ENCODE measurements at regions not wholly inside any gene's neighbourhood (a gene's known extent, or its start where the extent isn't known, plus 50 kb on each side); places are given as distances from the start of the nearest gene placed in this dataset.

DNA sequence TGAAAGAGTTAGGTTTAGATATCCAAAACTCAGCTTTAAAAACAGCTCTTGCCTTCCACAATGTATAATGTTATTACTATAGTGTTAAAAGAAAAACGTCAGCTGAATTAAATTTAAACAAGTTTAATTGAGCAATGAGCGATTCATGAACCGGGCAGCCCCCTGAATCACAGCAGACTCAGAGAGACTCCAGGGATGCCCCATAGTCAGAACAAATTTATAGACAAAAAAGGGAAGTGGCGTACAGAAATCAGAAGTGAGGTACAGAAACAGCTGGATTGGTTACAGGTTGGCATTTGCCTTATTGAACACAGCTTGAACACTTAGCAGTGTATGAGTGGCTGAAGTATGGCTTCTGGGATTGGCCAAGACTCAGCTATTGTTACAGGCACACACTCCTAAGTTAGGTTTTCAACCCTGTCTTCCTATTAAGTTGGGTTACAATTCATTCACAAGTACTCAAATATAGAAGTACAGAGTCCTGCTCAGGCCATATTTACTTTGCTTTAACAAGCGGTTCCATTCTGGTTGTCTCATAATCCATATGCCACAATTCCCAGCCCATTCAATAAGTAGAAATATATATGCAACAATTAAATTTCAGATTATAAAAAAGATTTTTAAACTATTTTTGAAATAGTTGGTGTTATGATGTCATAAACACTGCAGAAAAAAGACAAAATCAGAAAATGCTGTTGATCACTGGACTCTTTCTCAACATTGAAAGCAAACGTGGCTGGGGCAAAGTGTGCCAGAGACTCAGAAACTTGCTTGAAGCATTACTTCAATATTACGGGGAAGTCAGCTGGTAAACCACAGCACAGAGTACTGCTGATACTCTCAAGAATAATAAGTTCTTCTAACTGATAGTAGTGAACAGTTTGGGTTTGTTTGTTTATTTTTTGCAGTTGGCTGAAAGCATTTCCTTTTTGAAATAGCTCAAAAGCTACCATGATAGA, 459.7 kb downstream of the RAB28 start:
- no peak for DNase-seq

- DNase-seq: no peak
Observed at GRCh38 chr4:13007802-13008470, 476.2 kb downstream of the RAB28 start.

GRCh38 chr4:12993923-12994322, 490.2 kb downstream of the RAB28 start:
- no peak for DNase-seq

DNA sequence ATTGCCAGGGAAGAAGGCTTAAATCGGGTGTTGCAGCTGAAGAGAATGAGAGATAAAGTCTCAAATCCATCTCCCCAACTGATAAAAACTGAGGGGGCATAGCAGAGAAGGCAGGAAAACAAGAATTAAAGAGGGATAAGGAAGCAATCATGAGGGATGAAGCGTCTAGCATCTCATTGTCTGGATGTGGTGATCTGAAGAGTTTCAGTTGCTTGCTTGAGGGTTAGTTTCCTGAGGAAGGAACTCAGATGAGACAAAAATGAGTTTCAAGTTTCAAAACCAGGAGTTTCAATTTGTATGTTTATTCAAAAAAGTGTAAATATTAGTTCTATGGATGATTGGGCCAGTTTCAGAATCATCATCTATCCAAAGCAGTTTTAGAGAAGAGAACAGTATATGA, 496.9 kb downstream of the RAB28 start:
- no peak for DNase-seq

DNA sequence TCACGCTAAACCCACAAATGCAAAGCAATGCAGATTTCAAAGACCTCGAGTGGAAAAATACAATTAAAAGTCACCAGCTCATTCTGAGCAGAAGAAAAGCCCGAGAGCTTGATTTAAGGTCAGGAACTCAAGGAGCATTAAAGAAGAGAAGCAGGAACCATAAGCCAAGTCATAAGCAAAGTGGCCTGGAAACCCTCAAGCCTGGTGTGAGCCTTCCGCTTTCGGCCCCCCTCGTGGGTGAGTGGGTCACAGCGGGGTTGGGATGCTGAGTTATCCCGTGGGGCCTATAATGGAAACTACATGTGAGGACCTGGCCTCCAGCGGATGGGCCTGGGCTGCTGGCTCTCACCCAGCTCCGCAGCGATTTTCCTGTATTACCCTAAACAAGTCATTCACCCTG, 504.3 kb downstream of the RAB28 start:
- DNase-seq: no peak

DNA sequence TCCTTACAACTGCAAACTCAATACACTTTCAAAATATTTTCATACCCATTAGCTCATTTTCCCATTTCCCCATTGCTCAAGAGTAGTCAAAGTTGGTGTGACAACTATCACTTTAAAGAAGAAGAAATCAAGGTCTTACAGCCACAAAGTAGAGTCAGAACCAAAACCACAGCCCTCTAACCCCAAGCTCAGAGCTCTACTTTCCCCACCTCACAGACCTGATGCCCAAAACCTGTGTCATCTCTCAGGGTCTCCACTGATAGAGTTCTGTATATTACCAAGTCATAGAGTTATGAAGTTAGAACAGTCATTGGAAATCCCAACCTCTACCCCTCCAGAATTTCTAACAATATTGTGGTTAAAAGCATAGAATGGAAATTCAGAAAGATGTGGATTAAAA, 505.8 kb downstream of the RAB28 start:
- no peak for DNase-seq

- DNase-seq: no peak
Observed at GRCh38 chr4:12975511-12975910, 508.6 kb downstream of the RAB28 start.

DNA sequence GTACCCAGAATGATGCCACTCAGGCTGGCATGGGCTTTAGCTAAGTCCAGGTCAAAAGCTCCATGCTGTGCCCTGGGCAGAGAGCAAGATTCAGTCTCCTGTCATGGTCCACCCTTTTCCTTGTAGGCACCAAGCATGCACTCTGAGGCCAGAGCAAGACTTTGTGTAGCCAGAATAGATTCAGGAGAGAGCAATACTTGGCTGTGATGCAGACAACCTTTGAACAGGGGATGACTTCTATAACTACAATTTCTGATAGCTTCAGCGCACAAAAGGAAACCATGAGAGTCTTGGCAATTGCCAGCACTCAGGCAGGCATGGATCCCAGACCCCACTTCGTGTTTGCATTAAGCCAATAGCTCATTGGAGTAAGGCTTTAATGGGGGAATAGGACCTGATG, 510.6 kb downstream of the RAB28 start:
- no peak for DNase-seq

DNA sequence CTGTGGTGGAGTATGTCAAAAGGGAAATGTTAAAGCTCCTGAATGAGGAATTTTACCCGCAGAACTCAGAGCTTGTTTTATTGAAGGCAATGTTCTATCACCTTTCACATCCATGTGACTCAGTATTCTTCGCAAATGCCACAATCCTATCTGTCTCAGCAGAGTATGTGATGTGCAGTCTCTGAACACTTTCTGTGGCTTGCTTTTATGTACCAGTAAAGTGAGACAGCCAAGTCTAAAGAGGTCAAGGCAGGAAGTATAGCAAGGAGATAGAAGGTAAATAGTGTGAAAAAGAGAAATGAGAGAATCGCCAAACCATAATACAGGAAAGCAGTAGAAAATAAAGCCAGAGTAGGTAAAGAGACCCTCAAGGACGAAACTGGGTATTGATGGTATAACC, 515.8 kb downstream of the RAB28 start:
- no peak for DNase-seq

- DNase-seq: no peak
Observed at GRCh38 chr4:12966726-12967125, 517.4 kb downstream of the RAB28 start.

DNA sequence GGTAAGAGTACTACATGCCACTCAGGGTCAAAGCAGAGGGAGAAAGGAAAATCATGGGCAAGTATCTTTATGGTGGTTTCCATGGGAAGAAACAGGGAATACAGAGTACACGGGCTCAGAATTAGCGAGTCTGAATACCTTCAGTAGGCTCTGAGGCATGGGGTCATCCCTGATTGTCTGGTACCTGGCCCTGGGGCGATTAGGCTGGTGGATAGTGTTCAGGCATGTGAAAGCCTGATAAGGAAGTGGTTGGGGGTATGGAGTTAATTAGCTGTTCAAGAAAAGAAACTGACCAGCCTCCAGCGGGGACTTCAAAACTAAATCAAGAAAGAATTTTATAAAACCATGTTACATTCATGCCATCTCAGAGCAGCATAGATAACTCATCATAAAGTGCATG, 518.8 kb downstream of the RAB28 start:
- no peak for DNase-seq

GRCh38 chr4:12963912-12964311, 520.2 kb downstream of the RAB28 start:
- DNase-seq: no peak

DNA sequence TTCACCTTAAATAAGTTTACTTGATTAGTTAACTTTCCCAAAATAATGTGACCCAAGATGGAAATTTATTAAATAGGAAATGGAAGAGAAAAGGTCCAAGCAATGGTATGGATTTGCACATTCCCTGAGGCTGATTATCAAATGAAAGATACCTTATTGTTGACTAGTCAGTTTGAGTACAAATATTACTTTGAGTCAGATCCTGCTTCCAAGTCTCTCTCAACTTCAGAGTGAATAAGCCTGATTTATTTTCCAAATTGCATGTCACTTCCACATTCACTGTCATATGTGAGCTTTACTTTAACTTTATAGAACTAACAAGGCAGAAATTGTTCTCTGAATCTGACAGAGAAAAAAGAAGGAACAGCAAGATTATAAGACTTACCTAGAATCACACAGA, 520.8 kb downstream of the RAB28 start:
- no peak for DNase-seq

- DNase-seq: no peak
Observed at GRCh38 chr4:12961713-12962112, 522.4 kb downstream of the RAB28 start.

GRCh38 chr4:12958436-12958835, 525.7 kb downstream of the RAB28 start:
- DNase-seq: no peak

- DNase-seq: no peak
Observed at GRCh38 chr4:12957108-12957507, 527.0 kb downstream of the RAB28 start.

DNA sequence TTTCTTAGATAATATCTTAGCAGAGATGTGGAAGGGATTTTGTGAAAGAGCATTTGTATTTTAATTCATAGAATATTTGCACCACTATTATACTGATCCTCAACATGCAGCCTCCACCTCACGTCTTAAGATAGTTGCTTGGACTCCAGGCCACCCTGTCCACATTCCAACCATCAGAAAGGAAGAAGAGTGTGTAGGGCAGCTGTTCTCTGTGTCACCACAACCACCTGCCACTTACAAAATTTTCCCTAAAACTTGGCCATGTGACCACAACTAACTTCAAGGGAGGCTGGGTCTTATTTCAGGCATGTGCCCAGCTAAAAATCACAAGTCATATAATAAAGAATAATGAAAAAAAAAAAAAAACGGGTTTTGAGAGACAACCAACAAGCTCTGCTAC, 528.1 kb downstream of the RAB28 start:
- DNase-seq: no peak

GRCh38 chr4:12949719-12950490, 534.2 kb downstream of the RAB28 start:
- DNase-seq: no peak

DNA sequence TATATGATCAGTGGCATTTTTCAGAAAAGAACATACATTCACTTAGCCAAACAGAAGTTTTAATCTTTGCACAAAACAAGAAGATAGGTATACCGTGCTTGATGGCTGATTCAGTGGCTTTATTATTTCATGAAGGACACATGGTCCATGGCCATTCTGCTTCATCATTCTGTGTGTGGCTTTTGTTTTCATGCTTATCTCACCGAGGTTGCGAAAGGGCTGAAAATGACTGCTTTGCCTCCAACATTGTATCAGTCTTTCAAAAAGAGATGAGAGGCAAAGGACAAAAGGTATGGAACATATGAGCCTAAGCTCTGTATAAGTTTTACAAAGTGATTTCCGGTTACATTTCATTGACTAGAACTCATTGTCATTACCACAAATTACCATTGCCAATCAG, 541.1 kb downstream of the RAB28 start:
- no peak for DNase-seq

DNA sequence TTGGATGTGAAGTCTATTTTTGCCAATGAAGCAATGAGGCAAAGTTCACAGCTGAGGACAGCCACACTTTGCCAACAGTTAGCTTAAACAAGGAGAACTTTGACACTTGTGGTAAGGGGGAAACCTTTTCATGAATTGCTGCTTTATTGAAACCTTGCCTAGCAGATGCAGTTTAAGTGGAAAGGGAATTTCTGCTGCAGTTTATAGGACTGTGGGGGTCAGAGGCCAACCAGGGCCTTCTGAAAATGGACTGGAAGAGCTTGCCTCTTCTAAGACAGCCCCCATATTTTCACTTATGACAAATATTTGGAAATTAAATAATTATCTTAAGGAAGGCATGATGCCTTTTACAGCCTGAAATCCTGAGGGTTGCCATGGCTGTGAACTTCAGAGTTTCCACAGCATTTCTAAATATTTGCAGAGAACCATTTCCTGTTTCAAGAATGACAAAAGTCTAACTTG, 550.3 kb downstream of the RAB28 start:
- DNase-seq: no peak

DNA sequence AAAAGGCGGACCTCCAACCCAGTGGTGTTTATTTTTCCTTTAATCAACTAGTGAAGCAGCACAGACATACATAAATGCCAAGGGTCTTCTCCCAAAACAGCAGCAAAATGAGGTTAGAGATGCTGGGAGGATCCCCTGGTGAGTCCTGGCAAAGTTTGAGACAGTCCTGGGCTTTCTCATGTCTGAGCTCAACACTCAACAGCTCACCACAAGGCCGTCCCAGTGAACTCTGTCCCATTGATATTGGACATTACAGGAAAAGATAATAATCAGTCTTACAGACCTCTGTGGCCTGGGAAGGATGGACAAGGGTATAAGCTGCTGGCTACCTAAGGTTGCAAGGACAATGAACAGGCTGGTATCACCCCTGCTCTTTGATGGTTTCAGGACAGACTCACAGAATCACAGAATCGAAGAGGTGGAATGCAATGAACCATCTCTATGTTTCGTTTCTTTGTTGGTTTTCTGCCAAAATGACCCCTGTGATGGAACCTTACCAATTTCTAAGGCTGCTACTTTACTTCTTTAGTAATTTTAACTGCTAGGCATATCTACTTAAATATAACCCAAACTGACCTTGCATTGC, 551.8 kb downstream of the RAB28 start:
- DNase-seq: no peak

GRCh38 chr4:12929784-12930183, 554.4 kb downstream of the RAB28 start:
- DNase-seq: no peak

DNA sequence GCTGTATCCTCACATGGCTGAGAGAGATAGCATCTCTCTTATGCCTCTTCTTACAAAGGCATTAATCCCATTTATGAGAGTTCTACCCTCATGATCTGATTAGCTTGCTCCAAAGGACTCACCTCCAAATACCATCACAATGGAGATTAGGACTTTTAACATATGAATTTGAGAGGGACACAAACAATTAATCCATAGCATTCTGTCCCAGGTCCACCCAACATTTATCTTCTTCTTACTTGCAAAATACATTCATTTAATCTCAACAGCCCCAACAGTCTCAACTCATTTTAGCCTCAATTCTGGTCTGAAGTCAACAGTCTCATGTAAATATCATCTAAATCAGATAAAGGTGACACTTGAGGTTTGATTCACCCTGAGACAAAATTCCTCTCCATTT, 555.4 kb downstream of the RAB28 start:
- DNase-seq: no peak

Measured in inflammatory macrophage treated with lipopolysaccharide for 1 hour (primary cell).